HG03520 (cell line): ENCODE measurements at regions not wholly inside any gene's neighbourhood (a gene's known extent, or its start where the extent isn't known, plus 50 kb on each side); places are given as distances from the start of the nearest gene placed in this dataset.

Source experiments
- ATAC-seq: cut with Tn5 transposase; IDR thresholded peaks from one replicate; pipeline ENCODE4 v1.9.1; 2021; ENCODE audit warnings: mild to moderate bottlenecking, moderate library complexity; ENCODE audit not compliant: unreplicated experiment

- peak; percentile 93 for ATAC-seq
These were observed 127.8 kb upstream of the ADCY1 start for GRCh38 chr7:45446195-45446944.

DNA sequence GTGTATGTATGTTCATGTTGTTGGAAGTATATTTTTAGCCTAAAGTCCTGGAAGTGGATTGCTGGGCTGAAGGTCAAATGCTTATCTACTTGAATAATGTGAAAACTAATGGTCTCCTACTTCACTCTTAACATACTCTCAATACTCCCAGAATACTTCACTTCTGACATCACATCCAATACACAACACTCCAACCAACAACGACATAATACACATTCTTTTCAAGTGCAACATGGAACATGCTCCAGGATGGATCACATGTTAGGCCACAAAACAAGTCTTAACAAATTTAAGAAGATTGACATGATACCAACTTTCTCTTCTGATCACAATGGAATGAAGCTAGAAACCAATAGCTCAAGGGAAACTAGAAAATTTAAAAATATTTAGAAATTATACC lies 126.9 kb upstream of the ADCY1 start:
- ATAC-seq: no peak

- no peak for ATAC-seq
These were observed 123.5 kb upstream of the ADCY1 start for GRCh38 chr7:45450571-45451204.

- ATAC-seq: no peak
These were observed 122.7 kb upstream of the ADCY1 start for GRCh38 chr7:45451342-45452035.

DNA sequence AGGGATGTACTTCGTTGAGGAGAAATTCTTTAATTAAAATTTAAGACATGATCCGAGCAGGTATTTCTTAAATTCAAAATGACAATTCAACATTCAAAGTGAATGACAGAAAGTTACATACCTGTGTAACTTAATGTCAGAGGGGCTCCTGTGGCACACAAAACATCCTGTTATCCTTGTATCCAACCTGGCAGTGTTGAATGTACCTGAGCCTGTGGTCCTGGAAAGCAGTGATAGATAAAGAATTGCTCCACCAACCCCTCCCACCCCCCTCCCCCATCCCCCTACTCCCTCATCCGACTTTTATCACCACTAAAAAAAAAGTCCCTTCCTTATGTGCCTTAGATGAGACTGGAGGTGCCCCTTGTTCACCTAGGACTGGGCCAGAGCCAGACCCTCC lies 119.4 kb upstream of the ADCY1 start:
- ATAC-seq: no peak

DNA sequence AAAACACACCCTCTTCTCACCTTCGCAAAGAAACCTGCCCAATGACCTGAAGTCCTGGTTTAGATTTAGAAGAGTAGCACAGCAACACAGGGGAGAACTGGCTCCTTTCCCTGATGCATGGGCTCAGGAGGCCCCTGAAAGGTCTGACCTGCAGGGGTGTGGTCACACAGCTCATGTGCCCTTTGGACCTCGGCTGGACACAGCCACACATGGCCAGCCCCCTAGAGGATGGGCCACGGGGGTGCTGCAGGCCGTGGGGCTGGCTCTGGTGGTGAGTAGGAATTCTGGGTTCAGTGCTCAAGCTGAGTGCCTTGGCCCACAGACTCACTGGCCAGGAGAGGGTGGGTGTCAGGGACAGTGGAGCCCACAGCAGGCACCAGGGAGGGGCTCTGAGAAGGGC lies 118.5 kb upstream of the ADCY1 start:
- no peak for ATAC-seq

DNA sequence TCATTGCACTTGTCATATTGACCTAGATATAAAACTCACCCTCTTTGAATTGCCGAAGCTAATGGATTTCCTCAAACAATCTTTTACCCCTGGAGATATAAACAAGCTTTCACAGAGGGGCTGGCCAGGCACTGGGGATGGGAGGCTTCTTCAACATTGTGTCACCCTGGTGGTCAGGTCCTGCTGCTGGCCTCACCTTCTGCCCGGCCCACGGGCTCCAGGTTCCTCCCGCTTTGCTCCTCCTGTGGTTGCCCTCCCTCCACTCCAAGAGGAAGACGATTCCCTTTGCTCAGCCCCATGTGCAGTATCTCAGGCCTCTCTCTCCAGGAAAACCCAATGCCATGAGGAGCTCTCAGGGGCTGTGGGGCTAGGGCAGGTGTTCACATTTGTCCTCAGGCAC lies 118.1 kb upstream of the ADCY1 start:
- ATAC-seq: no peak

DNA sequence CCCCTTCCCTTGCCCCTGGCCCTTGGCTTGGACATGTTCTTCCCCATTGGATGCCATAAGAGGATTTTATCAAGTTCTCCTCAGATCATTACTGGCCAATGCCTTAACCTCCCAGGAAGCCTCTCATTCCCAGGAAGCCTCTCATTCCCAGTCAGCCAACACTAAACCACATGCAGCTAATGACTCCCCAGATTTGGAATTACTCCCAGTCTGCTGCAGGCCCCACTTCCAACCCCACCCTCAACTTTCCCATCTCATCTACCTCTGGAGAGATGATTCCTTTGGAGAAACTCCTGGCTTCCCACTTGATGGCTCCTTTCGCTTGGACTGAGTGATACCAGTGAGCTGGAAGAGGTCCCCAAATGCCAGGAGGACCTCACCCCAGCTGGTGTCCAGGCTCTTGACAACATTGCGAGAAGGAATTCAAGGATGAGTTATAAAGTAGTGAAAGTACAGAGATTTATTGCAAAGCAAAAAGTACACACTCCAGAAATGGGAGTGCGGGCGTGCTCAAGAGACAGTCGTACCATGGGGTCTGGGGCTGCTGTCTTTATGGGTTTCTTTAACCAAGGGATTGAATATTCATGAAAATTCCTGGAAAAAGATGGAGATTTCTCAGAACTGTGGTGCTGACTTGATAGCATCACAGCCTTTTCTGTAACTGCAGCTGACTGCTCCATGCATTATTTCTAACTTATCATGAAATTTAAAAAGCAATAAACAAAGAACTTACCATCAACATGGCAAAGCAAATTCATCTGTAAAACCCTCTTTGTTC lies 117.2 kb upstream of the ADCY1 start:
- ATAC-seq: no peak

DNA sequence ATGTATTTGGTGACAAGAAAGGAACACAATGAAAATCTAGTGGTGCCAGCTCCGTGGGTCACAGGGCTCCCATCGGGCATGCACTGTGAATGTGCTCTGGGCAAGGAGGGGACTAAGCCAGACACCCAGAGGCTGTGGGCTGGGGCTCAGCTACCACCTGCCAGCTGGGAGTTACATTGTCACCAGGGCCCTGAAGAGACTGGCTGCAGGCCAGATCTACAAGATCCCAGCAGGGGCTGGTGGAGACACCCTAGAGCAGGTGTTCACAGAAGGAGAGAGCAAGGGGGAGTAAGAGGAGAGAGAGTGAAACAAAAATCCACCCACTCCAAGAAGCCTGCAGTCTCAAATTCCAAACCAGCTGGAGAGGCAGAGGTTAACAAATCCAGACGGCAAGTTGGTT lies 116.6 kb upstream of the ADCY1 start:
- ATAC-seq: no peak

GRCh38 chr7:45459476-45459875 lies 114.7 kb upstream of the ADCY1 start:
- no peak for ATAC-seq

GRCh38 chr7:45460379-45460778 lies 113.8 kb upstream of the ADCY1 start:
- no peak for ATAC-seq

DNA sequence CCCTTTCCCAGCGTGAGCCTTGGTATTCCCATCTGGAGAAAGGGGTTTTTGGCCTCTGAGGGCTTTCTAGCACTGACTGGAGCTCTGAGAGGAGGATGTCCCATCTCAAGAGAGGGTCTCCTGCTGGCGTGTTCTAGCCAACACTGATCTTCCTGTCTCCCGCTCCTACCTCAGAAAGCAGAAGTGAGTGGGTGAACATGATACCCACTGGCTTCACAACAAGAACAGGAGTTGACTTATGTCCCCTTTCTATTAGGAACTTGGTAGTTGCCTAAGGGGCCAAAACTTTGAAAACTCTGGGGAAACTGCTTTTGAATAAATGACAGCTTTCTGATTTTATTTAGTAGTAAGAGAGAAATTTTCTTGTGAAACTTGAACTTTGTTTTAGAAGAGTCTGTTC lies 113.1 kb upstream of the ADCY1 start:
- no peak for ATAC-seq

DNA sequence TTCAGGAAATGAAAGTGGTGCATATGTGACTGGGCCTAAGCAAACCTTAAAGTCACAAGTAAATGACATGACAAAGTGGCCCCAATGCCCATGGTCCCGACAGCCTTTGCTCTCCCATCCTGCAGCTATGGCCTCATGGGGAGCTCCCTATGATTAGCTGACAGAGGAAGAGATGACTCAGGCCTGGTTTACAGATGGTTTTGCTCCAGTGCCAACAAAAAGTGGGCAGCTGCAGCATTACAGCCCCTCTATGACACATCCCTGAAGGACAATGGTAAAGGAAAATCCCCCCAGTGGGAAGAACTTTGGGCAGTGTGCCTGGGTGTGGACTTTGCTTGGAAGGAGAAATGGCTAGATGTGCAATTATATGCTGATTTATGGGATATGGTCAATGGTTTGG lies 105.1 kb upstream of the ADCY1 start:
- no peak for ATAC-seq

DNA sequence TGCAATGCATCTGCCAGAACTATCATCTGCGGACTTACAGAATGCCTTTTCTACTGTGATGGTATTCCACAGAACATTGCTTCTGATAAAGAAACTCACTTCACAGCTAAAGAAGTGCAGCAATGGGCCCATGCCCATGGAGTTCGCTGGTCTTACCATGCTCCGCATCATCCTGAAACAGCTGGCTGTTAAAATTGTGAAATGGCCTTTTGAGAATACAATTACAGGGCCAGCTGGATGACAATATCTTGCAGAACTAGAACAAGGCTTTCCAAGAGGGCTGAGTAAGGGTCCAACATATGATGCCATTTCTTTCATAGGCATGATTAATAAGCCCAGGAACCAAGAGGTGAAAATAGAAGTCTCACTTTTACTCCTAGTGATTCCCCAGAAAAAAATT lies 104.1 kb upstream of the ADCY1 start:
- ATAC-seq: no peak

DNA sequence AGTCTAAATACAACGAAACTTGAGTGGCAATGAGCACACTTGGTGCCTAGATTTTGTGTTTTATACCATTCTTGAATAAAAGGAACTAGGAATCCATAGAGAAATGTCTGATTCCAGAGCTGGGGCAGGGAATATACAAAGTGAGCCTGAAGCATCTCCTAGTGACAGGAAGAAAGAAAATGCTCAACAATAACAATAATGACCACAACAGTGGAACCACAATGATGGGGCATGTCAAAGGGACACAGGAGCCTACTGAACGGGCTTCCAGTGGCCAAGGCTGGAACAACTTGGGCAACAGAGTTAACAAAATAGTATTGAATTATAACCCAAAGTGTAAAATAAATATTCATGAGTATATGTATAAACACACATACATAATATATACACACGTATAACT lies 94.4 kb upstream of the ADCY1 start:
- no peak for ATAC-seq

- ATAC-seq: no peak
These were observed 91.7 kb upstream of the ADCY1 start for GRCh38 chr7:45482451-45482850.

- no peak for ATAC-seq
These were observed 90.1 kb upstream of the ADCY1 start for GRCh38 chr7:45484094-45484493.

- ATAC-seq: no peak
These were observed 87.6 kb upstream of the ADCY1 start for GRCh38 chr7:45486575-45486974.

GRCh38 chr7:45494885-45495284 lies 79.3 kb upstream of the ADCY1 start:
- ATAC-seq: no peak

DNA sequence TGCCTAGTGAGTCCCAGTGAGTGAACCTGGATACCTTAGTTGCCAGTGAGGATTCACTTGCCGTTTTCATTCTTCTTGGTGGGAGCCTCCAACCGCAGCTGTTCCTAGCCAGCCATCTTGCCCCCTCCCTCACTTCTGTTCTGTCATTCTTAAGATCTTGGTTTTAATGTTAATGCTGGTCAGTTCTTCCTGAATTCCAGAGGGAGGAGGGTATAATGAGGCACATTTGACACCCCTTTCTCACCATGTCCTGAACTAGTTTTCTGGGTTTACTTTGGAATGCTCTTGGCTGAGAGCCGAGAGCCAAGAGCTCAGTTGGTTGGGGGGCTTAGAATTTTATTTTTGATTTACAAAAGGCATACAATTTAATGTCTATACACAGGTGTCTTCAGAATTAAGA lies 78.5 kb upstream of the ADCY1 start:
- ATAC-seq: no peak

DNA sequence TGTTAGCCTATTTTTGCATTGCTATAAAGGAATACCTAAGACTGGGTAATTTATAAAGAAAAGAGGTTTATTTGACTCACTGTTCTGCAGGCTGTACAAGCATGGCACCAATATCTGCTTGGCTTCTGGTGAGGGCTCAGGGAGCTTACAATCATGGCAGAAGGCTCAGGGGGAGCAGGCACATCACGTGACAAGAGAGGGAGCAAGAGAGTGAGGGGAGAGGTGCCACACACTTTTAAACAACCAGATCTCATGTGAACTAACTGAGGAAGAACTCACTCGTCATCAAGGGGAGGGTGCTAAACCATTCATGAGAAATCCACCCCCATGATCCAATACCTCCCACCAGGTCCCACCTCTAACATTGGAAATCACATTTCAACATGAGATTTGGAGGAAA lies 73.9 kb upstream of the ADCY1 start:
- ATAC-seq: no peak
